ENCODE measurements at regions not wholly inside any gene's neighbourhood (a gene's known extent, or its start where the extent isn't known, plus 50 kb on each side); places are given as distances from the start of the nearest gene placed in this dataset.

GRCh38 chr20:41669708-41670263 lies 51.6 kb upstream of the CHD6 start:
- Mint-ChIP-seq H3K27me3 (peaks cover 22% of the 10 kb centered on the region), H3K9me3 (no peaks in the 10 kb centered on the region), H3K36me3 (no peaks in the 10 kb centered on the region), H3K4me3 (no peak overlapping the region), H3K4me1 (no peaks in the 10 kb centered on the region), H3K27ac (no peak overlapping the region)
- ATAC-seq (ENCODE audit: low read depth) (no peak), DNase-seq (no peak)
- POLR2A ChIA-PET: no interaction called here

- Mint-ChIP-seq H3K4me3 (no peak overlapping the region), H3K27me3 (peaks cover 22% of the 10 kb centered on the region), H3K36me3 (no peaks in the 10 kb centered on the region), H3K9me3 (no peaks in the 10 kb centered on the region), H3K27ac (no peak overlapping the region), H3K4me1 (no peaks in the 10 kb centered on the region)
- no peak for DNase-seq
- ATAC-seq (ENCODE audit: low read depth): no peak
- POLR2A ChIA-PET: no interaction called here
Observed at GRCh38 chr20:41668057-41668749, 50.0 kb upstream of the CHD6 start.
